ENCODE measurements at regions not wholly inside any gene's neighbourhood (a gene's known extent, or its start where the extent isn't known, plus 50 kb on each side); places are given as distances from the start of the nearest gene placed in this dataset.

- TF ChIP-seq TAF1 (IDR thresholded peaks at IDR 0.05; ENCODE audit: borderline replicate concordance, insufficient read depth, low read length) (no peak), REST (IDR thresholded peaks at IDR 0.05; ENCODE audit: insufficient read depth in 1 of 2, low read depth in 2 of 2, low read length in 2 of 2) (no peak), SIN3A (IDR thresholded peaks at IDR 0.05; ENCODE audit: borderline replicate concordance, insufficient read depth, low read length) (no peak), FOXP2 (optimal IDR thresholded peaks at IDR 0.05; ENCODE audit: borderline replicate concordance, extremely low read depth, extremely low read length, insufficient read depth) (no peak)
Observed at GRCh38 chr12:13417516-13417915, 221.0 kb downstream of the EMP1 start.

DNA sequence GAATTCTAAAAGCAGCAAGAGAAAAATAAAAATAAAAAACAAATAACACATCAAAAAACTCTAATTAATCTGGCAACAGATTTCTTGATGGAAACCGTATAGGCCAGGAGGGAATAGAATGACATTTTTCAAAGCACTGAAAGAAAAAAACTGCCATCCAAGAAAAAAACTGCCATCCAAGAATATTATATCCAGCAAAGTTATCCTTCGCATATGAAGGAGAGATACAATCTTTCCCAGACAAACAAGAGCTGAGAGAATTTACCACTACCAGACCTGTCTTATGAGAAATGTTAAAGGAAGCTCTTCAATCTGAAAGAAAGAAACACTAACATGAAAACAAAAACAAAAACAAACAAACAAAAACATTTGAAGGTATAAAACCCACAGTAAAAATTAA lies 214.8 kb downstream of the EMP1 start:
- TF ChIP-seq TAF1 (IDR thresholded peaks at IDR 0.05; ENCODE audit: borderline replicate concordance, insufficient read depth, low read length), result no peak

GRCh38 chr12:13405961-13406703 lies 209.6 kb downstream of the EMP1 start:
- TF ChIP-seq SIN3A (IDR thresholded peaks at IDR 0.05; ENCODE audit: borderline replicate concordance, insufficient read depth, low read length) (no peak), POLR2AphosphoS5 (IDR thresholded peaks at IDR 0.05; ENCODE audit: low read depth, low read length) (no peak), REST (IDR thresholded peaks at IDR 0.05; ENCODE audit: insufficient read depth in 1 of 2, low read depth in 2 of 2, low read length in 2 of 2) (no peak), TAF1 (IDR thresholded peaks at IDR 0.05; ENCODE audit: borderline replicate concordance, insufficient read depth, low read length) (no peak), FOXP2 (optimal IDR thresholded peaks at IDR 0.05; ENCODE audit: borderline replicate concordance, extremely low read depth, extremely low read length, insufficient read depth) (no peak)

- TF ChIP-seq POLR2AphosphoS5 (IDR thresholded peaks at IDR 0.05; ENCODE audit: low read depth, low read length) (no peak), FOXP2 (optimal IDR thresholded peaks at IDR 0.05; ENCODE audit: borderline replicate concordance, extremely low read depth, extremely low read length, insufficient read depth) (no peak), SIN3A (IDR thresholded peaks at IDR 0.05; ENCODE audit: borderline replicate concordance, insufficient read depth, low read length) (no peak), TAF1 (IDR thresholded peaks at IDR 0.05; ENCODE audit: borderline replicate concordance, insufficient read depth, low read length) (no peak), REST (IDR thresholded peaks at IDR 0.05; ENCODE audit: insufficient read depth in 1 of 2, low read depth in 2 of 2, low read length in 2 of 2) (no peak)
Observed at GRCh38 chr12:13404631-13405473, 208.3 kb downstream of the EMP1 start.

- TF ChIP-seq POLR2AphosphoS5 (IDR thresholded peaks at IDR 0.05; ENCODE audit: low read depth, low read length), result no peak
- TF ChIP-seq TAF1 (IDR thresholded peaks at IDR 0.05; ENCODE audit: borderline replicate concordance, insufficient read depth, low read length), result no peak
- TF ChIP-seq REST (IDR thresholded peaks at IDR 0.05; ENCODE audit: insufficient read depth in 1 of 2, low read depth in 2 of 2, low read length in 2 of 2), result no peak
- no peak for TF ChIP-seq FOXP2 (optimal IDR thresholded peaks at IDR 0.05; ENCODE audit: borderline replicate concordance, extremely low read depth, extremely low read length, insufficient read depth)
Observed at GRCh38 chr12:13404111-13404628, 207.6 kb downstream of the EMP1 start.

Measured in PFSK-1 (cell line).